ENCODE measurements at regions not wholly inside any gene's neighbourhood (a gene's known extent, or its start where the extent isn't known, plus 50 kb on each side); places are given as distances from the start of the nearest gene placed in this dataset.

- no peak for TF ChIP-seq CTCF (IDR thresholded peaks at IDR 0.05)
- DNase-seq (no peak), ATAC-seq (no peak)
- Mint-ChIP-seq H3K27ac (no peak overlapping the region), H3K9me3 (peaks cover 0 to 5% of the 10 kb centered on the region in 2 donors), H3K27me3 (ENCODE audit: low read depth in 2 of 2) (no peaks in the 10 kb centered on the region), H3K36me3 (no peaks in the 10 kb centered on the region), H3K4me3 (no peak overlapping the region), H3K4me1 (no peaks in the 10 kb centered on the region)
- Histone ChIP-seq H3K27ac (ENCODE audit: low read length) (no peak overlapping the region), H3K27me3 (ENCODE audit: control insufficient read depth, insufficient read depth, low read length) (no peaks in the 10 kb centered on the region), H3K36me3 (ENCODE audit: control insufficient read depth, insufficient read depth, low read length) (no peaks in the 10 kb centered on the region), H3K4me1 (ENCODE audit: control insufficient read depth, insufficient read depth, low read length) (no peaks in the 10 kb centered on the region), H3K4me3 (ENCODE audit: low read length) (no peak overlapping the region), H3K9me3 (ENCODE audit: control insufficient read depth, insufficient read depth, low read length) (no peaks in the 10 kb centered on the region)
- intact Hi-C loops (cut with micrococcal nuclease), result no loop called here
- WGBS (ENCODE audit: insufficient coverage), result no CpG with 5 or more reads among the region's 1 CpG
Measured at GRCh38 chr13:59450229-59450628, 713.5 kb downstream of the DIAPH3 start.

GRCh38 chr13:59451236-59451635, 712.5 kb downstream of the DIAPH3 start:
- DNase-seq (no peak), ATAC-seq (no peak)

GRCh38 chr13:59452189-59452890, 711.4 kb downstream of the DIAPH3 start:
- Histone ChIP-seq H3K4me3 (ENCODE audit: low read length) (no peak overlapping the region), H3K4me1 (ENCODE audit: control insufficient read depth, insufficient read depth, low read length) (no peaks in the 10 kb centered on the region), H3K9me3 (ENCODE audit: control insufficient read depth, insufficient read depth, low read length) (no peaks in the 10 kb centered on the region), H3K27me3 (ENCODE audit: control insufficient read depth, insufficient read depth, low read length) (no peaks in the 10 kb centered on the region), H3K36me3 (ENCODE audit: control insufficient read depth, insufficient read depth, low read length) (no peaks in the 10 kb centered on the region), H3K27ac (ENCODE audit: low read length) (no peak overlapping the region)
- H3K36me3 Mint-ChIP-seq, result no peaks in the 10 kb centered on the region
- H3K4me1 Mint-ChIP-seq, result no peaks in the 10 kb centered on the region
- peaks cover 0 to 5% of the 10 kb centered on the region in 2 donors for H3K9me3 Mint-ChIP-seq
- no peak for ATAC-seq
- H3K27ac Mint-ChIP-seq, result no peak overlapping the region
- no peak for DNase-seq
- intact Hi-C loops (cut with micrococcal nuclease), result no loop called here
- no peaks in the 10 kb centered on the region for H3K27me3 Mint-ChIP-seq (ENCODE audit: low read depth in 2 of 2)
- no peak overlapping the region for H3K4me3 Mint-ChIP-seq
- TF ChIP-seq CTCF (IDR thresholded peaks at IDR 0.05), result no peak
- 38% methylated on average over 7 of the region's 8 CpGs for WGBS (ENCODE audit: insufficient coverage)

More at GRCh38 chr13:59451236-59451635, 712.5 kb downstream of the DIAPH3 start:
- Mint-ChIP-seq H3K27me3 (ENCODE audit: low read depth in 2 of 2) (no peaks in the 10 kb centered on the region), H3K4me1 (no peaks in the 10 kb centered on the region), H3K27ac (no peak overlapping the region), H3K4me3 (no peak overlapping the region), H3K9me3 (peaks cover 0 to 5% of the 10 kb centered on the region in 2 donors), H3K36me3 (no peaks in the 10 kb centered on the region)
- Histone ChIP-seq H3K4me1 (ENCODE audit: control insufficient read depth, insufficient read depth, low read length) (no peaks in the 10 kb centered on the region), H3K27me3 (ENCODE audit: control insufficient read depth, insufficient read depth, low read length) (no peaks in the 10 kb centered on the region), H3K27ac (ENCODE audit: low read length) (no peak overlapping the region), H3K36me3 (ENCODE audit: control insufficient read depth, insufficient read depth, low read length) (no peaks in the 10 kb centered on the region), H3K9me3 (ENCODE audit: control insufficient read depth, insufficient read depth, low read length) (no peaks in the 10 kb centered on the region), H3K4me3 (ENCODE audit: low read length) (no peak overlapping the region)
- intact Hi-C loops (cut with micrococcal nuclease), result no loop called here
- TF ChIP-seq CTCF (IDR thresholded peaks at IDR 0.05), result no peak
